Mesodermal cell (in vitro differentiated cells): ENCODE measurements at regions not wholly inside any gene's neighbourhood (a gene's known extent, or its start where the extent isn't known, plus 50 kb on each side); places are given as distances from the start of the nearest gene placed in this dataset.

Source experiments
- H3K27ac ChIP-seq: 2 replicates; pipeline ENCODE4 v1.7.0; 2013; ENCODE audit warnings: mild to moderate bottlenecking, low read depth, low read length, moderate library complexity; ENCODE audit not compliant: severe bottlenecking
- H3K36me3 ChIP-seq: 2 replicates; pipeline ENCODE4 v1.7.1; 2013; ENCODE audit warnings: mild to moderate bottlenecking, low read length, moderate library complexity; ENCODE audit not compliant: control insufficient read depth, insufficient read depth
- H3K4me1 ChIP-seq: one replicate; pipeline ENCODE4 v1.7.1; 2013; ENCODE audit warnings: mild to moderate bottlenecking, low read length; ENCODE audit not compliant: insufficient read depth, control insufficient read depth, poor library complexity, severe bottlenecking
- H3K4me3 ChIP-seq: 2 replicates; pipeline ENCODE4 v1.7.0; 2013; ENCODE audit warnings: low read length, control low read depth, mild to moderate bottlenecking; ENCODE audit not compliant: insufficient read depth, poor library complexity, severe bottlenecking; ENCODE audit errors: extremely low read depth
- H3K9me3 ChIP-seq: 2 replicates; pipeline ENCODE4 v1.7.1; 2013; ENCODE audit warnings: mild to moderate bottlenecking, low read length, moderate library complexity; ENCODE audit not compliant: control insufficient read depth
- WGBS, 2 experiments: methylation state at CpG; one replicate each; pipeline ENCODE4 v1.1.5; 2013; ENCODE audit warnings: missing lambda C conversion rate in 2 of 2; ENCODE audit not compliant: insufficient coverage in 2 of 2; 5-methylcytosine and 5-hydroxymethylcytosine counted together

- Histone ChIP-seq H3K27ac (no peak overlapping the region), H3K9me3 (no peaks in the 10 kb centered on the region), H3K36me3 (no peaks in the 10 kb centered on the region), H3K4me3 (no peak overlapping the region), H3K4me1 (no peaks in the 10 kb centered on the region)
- WGBS, 2 experiments = 43 to 56% methylated on average over 3 of the region's 3 CpGs
These were observed 155.6 kb upstream of the NCAM1 start for GRCh38 chr11:112805658-112806057.

GRCh38 chr11:112806256-112806655 lies 155.0 kb upstream of the NCAM1 start:
- H3K36me3 ChIP-seq = no peaks in the 10 kb centered on the region
- no peak overlapping the region for H3K4me3 ChIP-seq
- H3K4me1 ChIP-seq = no peaks in the 10 kb centered on the region
- H3K9me3 ChIP-seq = no peaks in the 10 kb centered on the region
- H3K27ac ChIP-seq = no peak overlapping the region

GRCh38 chr11:112806876-112807275 lies 154.3 kb upstream of the NCAM1 start:
- no peaks in the 10 kb centered on the region for H3K36me3 ChIP-seq
- no peaks in the 10 kb centered on the region for H3K4me1 ChIP-seq
- no peak overlapping the region for H3K27ac ChIP-seq
- WGBS, 2 experiments = 13 to 34% methylated on average over 1 to 2 of the region's 3 CpGs
- no peaks in the 10 kb centered on the region for H3K9me3 ChIP-seq
- H3K4me3 ChIP-seq = no peak overlapping the region

- 91% methylated on average over 1 of the region's 2 CpGs; no CpG with 5 or more reads in 1 of the 2 experiments for WGBS, 2 experiments
- H3K27ac ChIP-seq = no peak overlapping the region
These were observed 151.8 kb upstream of the NCAM1 start for GRCh38 chr11:112809429-112809828.

GRCh38 chr11:112810951-112811350 lies 150.3 kb upstream of the NCAM1 start:
- no CpG with 5 or more reads among the region's 2 CpGs for WGBS, 2 experiments
- no peak overlapping the region for H3K27ac ChIP-seq
- H3K36me3 ChIP-seq = no peaks in the 10 kb centered on the region
- no peaks in the 10 kb centered on the region for H3K4me1 ChIP-seq
- H3K9me3 ChIP-seq = no peaks in the 10 kb centered on the region
- H3K4me3 ChIP-seq = no peak overlapping the region

More at GRCh38 chr11:112809429-112809828, 151.8 kb upstream of the NCAM1 start:
- Histone ChIP-seq H3K4me3 (no peak overlapping the region), H3K9me3 (no peaks in the 10 kb centered on the region), H3K36me3 (no peaks in the 10 kb centered on the region), H3K4me1 (no peaks in the 10 kb centered on the region)

- no peaks in the 10 kb centered on the region for H3K9me3 ChIP-seq
- H3K4me1 ChIP-seq = no peaks in the 10 kb centered on the region
- H3K27ac ChIP-seq = no peak overlapping the region
- no peaks in the 10 kb centered on the region for H3K36me3 ChIP-seq
- WGBS, 2 experiments = 83 to 88% methylated on average over 2 to 3 of the region's 4 CpGs
- no peak overlapping the region for H3K4me3 ChIP-seq
These were observed 149.4 kb upstream of the NCAM1 start for GRCh38 chr11:112811783-112812182.

- Histone ChIP-seq H3K27ac (no peak overlapping the region), H3K36me3 (no peaks in the 10 kb centered on the region), H3K9me3 (no peaks in the 10 kb centered on the region), H3K4me1 (no peaks in the 10 kb centered on the region), H3K4me3 (no peak overlapping the region)
- 80% methylated on average over 1 of the region's 2 CpGs; no CpG with 5 or more reads in 1 of the 2 experiments for WGBS, 2 experiments
These were observed 148.5 kb upstream of the NCAM1 start for GRCh38 chr11:112812729-112813128.

- Histone ChIP-seq H3K4me1 (no peaks in the 10 kb centered on the region), H3K27ac (no peak overlapping the region), H3K9me3 (no peaks in the 10 kb centered on the region), H3K4me3 (no peak overlapping the region), H3K36me3 (no peaks in the 10 kb centered on the region)
- WGBS, 2 experiments = 94% methylated on average over 3 of the region's 4 CpGs; no CpG with 5 or more reads in 1 of the 2 experiments
These were observed 147.1 kb upstream of the NCAM1 start for GRCh38 chr11:112814168-112814567.

- Histone ChIP-seq H3K9me3 (no peaks in the 10 kb centered on the region), H3K4me3 (no peak overlapping the region), H3K27ac (no peak overlapping the region), H3K36me3 (no peaks in the 10 kb centered on the region), H3K4me1 (no peaks in the 10 kb centered on the region)
- 49 to 64% methylated on average over 2 to 3 of the region's 3 CpGs for WGBS, 2 experiments
These were observed 143.8 kb upstream of the NCAM1 start for GRCh38 chr11:112817376-112817775.

- Histone ChIP-seq H3K36me3 (no peaks in the 10 kb centered on the region), H3K27ac (no peak overlapping the region), H3K9me3 (no peaks in the 10 kb centered on the region), H3K4me3 (no peak overlapping the region), H3K4me1 (no peaks in the 10 kb centered on the region)
- WGBS, 2 experiments = no CpG with 5 or more reads among the region's 3 CpGs
These were observed 138.5 kb upstream of the NCAM1 start for GRCh38 chr11:112822478-112823274.

- Histone ChIP-seq H3K36me3 (no peaks in the 10 kb centered on the region), H3K9me3 (no peaks in the 10 kb centered on the region), H3K4me1 (no peaks in the 10 kb centered on the region), H3K27ac (no peak overlapping the region), H3K4me3 (no peak overlapping the region)
- 57 to 63% methylated on average over 3 of the region's 3 CpGs for WGBS, 2 experiments
These were observed 135.2 kb upstream of the NCAM1 start for GRCh38 chr11:112826026-112826425.
